Embryonic facial prominence (tissue), 1 donor: ENCODE measurements at regions not wholly inside any gene's neighbourhood (a gene's known extent, or its start where the extent isn't known, plus 50 kb on each side); places are given as distances from the start of the nearest gene placed in this dataset.

ENCODE experiments used
- DNase-seq: peaks from one replicate; pipeline ENCODE4 v3.0.0-alpha.2; 2016; ENCODE audit errors: extremely low spot score

GRCh38 chr7:20945451-20945850, 158.8 kb upstream of the SP8 start:
- DNase-seq = no peak

- no peak for DNase-seq
Observed at GRCh38 chr7:20952916-20953315, 166.2 kb upstream of the SP8 start.

GRCh38 chr7:20954711-20955619, 168.3 kb upstream of the SP8 start:
- DNase-seq = no peak

DNA sequence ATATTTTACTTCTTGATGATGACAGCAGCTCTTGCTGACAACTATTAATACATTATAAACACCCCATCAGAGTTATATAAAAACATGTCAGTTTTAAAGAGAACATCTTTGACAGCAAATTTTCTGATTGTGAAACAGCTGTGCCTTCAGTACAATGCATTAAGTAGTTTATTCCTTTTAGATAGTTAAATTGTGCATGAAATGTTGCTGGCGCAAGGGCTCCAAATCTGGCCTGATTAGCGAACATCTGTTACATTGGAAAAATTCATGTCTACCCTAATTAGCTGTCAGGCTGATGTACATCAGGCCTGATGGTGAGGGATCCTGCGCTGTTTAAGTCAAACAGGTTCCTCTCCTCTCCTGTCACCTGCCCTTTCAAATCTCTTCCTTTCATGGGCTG, 171.9 kb upstream of the SP8 start:
- no peak for DNase-seq

- DNase-seq = no peak
Observed at GRCh38 chr7:20959281-20959680, 172.6 kb upstream of the SP8 start.

DNA sequence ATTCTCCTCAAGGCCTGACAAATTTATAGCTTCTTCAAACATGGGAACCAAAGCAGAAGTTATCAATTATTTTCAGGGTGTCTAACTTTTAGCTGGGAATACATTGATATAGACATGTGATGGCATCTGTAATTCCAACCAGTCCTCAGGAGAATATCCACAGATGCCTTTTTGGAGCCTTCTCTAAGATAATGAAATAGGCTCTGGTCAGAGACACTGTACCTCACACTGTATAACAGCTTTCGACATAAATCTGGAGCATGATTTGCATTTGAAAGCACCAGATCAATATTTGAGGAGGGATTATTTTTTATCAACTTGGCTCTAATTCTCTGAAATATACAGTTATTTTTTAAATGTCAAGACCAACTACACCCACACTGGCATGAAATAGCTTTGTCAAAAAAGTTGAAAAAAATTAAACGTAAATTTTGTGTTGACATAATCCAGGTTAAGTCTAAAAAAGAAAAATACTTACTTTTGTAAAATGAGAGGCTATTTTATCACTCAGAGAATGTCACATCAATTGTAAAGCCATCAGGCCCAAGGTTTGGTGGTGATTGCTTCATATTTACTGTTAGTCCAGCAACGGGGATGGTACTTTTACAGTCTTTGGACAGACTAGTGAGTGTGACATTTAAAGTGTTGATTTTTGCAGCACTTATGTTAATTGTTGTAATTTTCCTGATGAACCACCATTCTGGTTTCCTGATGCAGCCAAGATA, 177.0 kb upstream of the SP8 start:
- DNase-seq = no peak

GRCh38 chr7:20964281-20964918, 177.7 kb upstream of the SP8 start:
- no peak for DNase-seq

- DNase-seq = no peak
Observed at GRCh38 chr7:20971219-20971618, 184.5 kb upstream of the SP8 start.

GRCh38 chr7:20980232-20980631, 193.5 kb upstream of the SP8 start:
- DNase-seq = no peak

DNA sequence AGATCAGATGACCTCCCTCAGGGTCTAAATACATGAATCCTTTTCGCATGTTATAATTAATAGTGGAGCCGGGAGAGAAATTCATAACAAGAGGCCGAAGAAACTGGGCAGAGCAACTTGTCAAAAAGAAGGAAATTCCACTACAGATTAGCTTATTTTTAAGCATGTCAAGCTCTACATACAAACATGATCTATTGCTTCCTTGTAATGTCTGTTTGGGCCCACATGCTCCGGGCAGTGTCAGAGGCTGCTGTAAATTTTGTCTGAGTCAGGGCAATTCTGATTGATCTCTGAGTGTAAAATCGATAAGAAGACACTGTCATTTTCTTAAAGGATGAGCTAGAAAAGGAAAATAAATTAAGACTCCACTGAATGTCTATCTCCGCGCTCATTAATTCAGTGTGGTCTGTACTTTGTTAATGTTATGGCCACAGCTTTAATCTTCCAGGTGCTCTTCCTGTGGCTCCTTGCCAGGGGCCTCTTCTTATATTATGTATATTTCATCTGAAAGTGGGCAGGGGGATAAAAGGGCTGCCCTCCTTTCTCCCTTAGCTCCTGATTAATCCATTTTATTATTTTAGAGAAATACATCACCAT, 194.1 kb upstream of the SP8 start:
- no peak for DNase-seq

- DNase-seq = no peak
Observed at GRCh38 chr7:20988340-20988739, 201.7 kb upstream of the SP8 start.

DNA sequence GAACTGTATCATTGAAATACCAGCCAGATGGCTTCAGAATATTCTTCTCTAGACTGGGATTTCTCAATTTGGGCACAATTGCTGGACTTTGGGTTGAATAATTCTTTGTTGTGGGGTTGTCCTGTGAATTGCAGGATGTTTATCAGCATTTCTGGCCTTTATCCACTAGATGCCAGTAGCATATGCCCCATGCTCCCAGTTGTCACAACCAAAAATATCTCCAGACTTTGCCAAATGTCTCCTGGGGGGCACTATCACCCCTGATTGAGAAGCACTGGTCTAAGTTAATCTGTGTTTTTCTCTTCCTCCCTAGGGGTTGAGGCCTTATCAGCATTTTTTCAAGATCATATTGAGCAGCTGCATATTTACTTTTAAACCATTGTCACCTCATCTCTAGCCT, 204.9 kb upstream of the SP8 start:
- no peak for DNase-seq

DNA sequence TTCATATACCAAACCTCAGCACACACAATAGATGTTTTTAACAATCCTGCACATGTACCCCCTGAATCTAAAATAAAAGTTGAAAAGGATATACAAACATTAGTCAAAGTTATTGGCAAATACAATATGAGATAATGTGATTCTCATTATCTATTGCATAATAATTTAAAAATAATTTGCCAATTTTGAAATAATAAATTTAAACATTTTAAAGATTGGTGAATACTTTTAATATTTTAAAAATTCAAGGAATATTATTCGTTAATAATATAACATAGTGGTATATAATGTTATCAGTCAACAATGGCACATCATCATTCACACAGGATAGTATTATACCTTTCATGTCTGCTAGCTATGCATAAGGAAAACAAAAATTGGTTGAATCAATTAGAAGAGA, 207.0 kb upstream of the SP8 start:
- no peak for DNase-seq

- no peak for DNase-seq
Observed at GRCh38 chr7:20998309-20998708, 211.6 kb upstream of the SP8 start.

GRCh38 chr7:21011153-21011552, 224.5 kb upstream of the SP8 start:
- DNase-seq = no peak

GRCh38 chr7:21013765-21014539, 227.3 kb upstream of the SP8 start:
- no peak for DNase-seq

GRCh38 chr7:21020667-21021066, 234.0 kb upstream of the SP8 start:
- DNase-seq = no peak

DNA sequence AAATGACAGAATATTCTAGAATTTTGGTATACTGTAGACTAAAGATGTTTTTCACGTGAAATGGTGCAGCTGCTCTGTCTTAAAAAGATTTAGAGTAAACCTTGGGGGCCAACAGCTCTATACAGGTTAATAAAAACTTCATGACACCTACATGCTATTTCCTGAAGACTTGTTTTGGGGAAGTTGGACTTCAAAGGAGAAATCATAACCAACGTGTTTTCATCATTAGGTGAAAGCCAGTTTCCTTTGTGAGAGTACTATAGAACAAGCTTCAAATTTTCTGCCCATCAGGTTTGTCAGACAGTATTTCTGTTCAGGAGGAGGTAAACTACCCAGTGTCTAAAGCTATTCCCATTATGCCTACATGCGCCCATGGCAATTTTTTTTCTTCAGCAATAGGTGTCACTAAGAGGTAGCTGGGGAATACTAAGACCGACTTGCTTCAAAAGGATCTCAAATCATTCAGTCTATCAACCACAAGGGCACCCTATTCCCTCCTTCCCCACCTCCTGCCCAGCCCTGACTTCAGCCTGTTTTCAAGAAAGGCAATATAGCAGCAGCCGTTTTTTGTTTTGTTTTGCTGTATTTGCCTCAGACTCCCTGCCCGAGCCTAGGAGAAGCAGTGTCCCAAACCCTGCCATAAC, 237.3 kb upstream of the SP8 start:
- DNase-seq = no peak

DNA sequence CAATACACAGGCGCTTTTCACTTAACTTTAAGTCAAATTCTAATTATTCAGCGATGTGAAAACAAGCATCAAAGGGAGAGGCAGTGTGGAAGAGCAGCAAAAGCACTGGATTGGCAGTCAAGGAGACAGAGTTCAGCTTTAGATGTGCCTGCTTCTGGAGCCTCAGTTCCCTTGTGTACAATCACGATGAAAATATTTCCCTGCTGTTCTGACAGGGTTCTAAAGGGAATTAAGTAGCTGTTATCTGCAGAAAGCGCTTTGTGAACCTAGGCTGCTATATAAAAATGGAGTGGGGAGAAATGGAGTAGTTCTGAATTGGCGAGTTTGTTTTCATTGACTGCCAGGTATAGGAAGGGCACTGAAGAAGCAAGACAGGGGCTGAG, 237.8 kb upstream of the SP8 start:
- DNase-seq = no peak

GRCh38 chr7:21028186-21028585, 241.5 kb upstream of the SP8 start:
- DNase-seq = no peak

DNA sequence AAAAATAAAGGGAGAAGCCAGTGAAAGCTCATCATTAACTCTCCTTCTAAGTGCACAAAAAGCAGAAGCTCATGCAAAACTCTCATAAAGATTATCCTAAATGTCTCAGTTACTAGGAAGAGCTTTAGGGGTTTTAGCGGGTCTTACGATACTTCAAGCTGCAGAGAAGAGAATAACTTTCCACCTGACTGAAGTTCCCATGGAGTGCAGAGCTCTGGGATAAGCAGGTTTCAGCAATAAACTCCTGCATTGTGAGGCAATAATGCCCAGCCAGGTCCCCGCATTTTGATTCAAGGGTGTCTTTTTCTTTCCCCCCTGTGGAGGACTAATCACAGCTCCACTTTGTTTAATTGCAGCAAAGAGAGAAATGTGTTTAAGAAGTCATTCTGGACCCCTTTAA, 241.9 kb upstream of the SP8 start:
- DNase-seq = no peak
